HG03159 (cell line): ENCODE measurements at regions not wholly inside any gene's neighbourhood (a gene's known extent, or its start where the extent isn't known, plus 50 kb on each side); places are given as distances from the start of the nearest gene placed in this dataset.
A peak's percentile ranks its signal among the peaks of the same experiment; 100 is the strongest.
"Not testable (repeated sequence)": the region's sequence is repeated elsewhere in the genome, so short reads cannot be mapped to it uniquely, and the experiment has no call there.

ENCODE experiments used
- ATAC-seq: cut with Tn5 transposase; IDR thresholded peaks from one replicate; pipeline ENCODE4 v1.9.1; 2021; ENCODE audit warnings: mild to moderate bottlenecking, moderate library complexity; ENCODE audit not compliant: unreplicated experiment

DNA sequence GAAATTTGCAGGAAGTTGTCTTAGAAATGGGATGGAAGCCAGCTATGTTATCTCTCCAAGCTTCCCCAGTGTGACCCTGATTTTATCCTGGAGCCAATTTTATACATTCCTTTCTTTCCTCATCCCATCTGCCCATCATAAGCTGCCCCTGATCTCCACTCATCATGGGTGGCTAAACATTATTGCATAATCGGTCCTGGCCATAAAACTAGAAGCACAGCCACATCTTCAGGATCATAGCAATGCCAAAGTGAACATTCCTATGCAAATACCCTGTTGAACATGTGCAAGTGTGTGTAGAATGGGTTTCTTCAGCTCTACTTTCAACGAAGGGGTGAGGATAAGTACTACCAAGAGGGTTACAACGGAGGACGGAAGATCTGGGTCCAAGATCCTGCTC lies 50.6 kb upstream of the COG2 start:
- no peak for ATAC-seq

DNA sequence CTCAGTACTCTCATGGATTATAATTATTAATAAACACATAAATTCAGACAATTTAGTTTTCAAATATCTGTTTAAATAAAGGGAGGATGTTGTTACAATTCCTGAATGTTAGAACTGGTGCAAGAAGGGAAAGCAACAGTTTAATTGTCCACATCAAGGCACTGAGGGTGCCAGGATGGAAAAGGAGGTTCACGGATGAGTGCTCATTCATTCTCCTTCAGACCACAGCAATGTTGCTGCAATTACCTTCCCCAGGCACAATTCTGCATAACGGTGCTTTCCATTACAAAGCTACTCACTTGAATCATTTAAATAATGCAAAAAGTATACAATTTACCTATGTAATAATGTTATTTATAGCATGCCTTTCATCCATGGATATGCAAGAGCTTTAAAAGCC lies 52.3 kb upstream of the COG2 start:
- ATAC-seq, result no peak

DNA sequence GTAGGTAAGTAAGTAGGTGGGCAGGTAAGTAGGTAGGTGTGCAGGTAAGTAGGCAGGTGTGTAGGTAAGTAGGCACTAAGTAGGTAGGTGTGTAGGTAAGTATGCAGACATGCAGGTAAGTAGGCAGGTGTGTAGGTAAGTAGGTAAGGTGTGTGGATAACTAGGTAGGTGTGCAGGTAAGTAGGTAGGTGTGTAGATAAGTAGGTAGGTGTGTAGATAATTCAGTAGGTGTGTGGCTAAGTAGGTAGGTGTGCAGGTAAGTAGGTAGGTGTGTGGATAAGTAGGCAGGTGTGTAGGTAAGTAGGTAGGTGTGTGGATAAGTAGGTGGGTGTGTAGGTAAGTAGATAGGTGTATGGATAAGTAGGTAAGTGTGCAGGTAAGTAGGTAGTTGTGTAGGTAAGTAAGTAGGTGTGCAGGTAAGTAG lies 53.9 kb upstream of the COG2 start:
- no peak for ATAC-seq

DNA sequence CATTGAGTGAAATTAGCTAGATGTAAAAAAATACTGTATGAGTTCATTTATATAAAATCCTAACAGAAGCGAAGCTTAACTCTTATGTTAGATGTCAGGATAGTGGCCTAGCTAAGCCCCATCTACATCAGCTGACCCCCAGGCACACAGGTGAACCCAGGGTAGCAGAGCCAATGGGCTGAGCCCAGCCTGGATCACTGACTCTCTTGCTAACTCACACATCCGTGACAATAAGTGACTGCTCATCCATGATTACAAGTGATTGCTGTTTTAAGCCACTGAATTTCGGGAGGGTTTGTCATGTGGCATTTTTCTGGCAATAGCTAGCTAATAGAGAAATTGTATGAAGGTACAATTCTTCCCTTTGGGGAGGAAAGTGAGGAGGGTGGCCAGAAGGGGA lies 55.2 kb upstream of the COG2 start:
- ATAC-seq, result no peak

DNA sequence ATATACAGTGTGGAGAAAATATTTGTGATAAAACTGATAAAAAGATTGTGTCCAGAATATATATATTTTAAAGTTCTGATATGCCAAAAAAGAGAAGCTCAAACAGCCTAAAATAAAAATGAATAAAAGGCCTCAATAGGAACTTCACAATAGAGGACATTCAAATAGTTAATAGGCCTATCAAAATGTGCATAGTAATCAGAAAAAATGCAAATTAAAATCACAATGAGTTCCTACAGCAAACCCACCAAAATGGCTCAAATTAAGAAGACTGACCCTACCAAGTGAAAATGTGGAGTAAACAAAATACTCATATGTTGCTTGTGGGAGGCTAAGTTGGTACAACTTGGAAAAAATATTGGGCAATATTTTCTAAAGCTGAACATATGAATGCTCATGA lies 57.6 kb upstream of the COG2 start:
- no peak for ATAC-seq

DNA sequence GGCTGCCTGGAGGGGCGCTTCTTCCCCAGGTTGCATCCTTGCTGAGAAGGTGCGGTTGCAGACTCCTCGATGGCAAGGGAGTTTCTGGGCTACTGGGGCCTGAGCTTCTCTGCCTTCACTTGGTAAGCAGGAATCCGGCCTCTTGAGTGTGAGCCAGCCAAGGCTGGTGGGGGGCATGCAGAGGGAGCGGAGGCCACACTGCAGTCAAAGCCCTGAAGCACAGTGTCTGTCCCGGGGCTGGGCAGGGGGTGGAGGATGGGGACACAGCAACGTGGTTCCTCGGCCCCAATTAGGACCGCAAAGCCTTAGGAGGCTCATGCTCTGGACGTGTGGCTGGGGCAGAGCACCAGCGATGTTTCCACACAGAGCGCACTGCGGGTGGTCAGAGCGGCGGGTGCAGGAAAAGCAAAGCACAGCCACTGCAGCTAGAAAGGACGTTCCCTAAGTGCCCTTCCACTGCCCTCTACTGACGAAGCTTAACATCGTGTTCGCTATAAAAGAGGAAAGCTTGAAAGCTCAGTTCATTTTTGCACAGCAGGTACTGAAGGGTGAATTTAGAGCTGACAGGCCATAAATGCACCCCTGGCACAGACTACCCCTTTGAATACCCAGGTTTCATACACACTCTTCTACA lies 60.7 kb upstream of the COG2 start:
- ATAC-seq, result no peak

DNA sequence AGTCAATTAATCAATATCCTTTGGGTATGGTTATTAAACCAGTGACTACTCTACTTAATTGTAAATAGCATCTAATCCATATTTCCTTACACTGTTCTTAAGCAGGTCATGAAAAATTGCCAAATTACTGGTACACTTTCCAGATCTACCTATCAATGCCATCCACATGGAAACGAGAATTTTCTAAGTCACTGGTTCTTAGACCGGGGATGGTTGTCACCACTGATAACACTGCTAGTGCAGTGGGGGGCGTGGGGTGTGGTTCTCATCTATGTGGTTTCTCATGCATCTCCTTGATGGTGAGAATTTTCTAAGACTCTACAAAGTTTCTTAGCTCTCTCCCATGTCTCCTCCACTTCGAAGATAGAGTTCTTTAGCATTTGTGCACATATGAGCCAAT lies 63.7 kb upstream of the COG2 start:
- no peak for ATAC-seq

DNA sequence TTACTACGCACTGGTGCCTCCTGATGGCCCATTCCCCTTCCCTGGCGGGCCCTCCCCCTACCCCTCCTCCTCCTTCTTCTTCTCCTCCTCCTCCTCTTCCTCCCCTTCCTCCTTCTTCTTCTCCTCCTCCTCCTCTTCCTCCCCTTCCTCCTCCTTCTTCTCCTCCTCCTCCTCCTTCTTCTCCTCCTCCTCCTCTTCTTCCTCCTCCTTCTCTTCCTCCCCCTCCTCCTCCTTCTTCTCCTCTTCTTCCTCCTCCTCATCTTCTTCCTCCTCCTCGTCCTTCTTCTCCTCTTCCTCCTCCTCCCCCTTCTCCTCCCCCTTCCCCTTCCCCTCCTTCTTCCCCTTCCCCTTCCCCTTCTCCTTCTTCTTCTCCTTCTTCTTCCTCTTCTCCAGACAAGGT lies 64.7 kb upstream of the COG2 start:
- no peak for ATAC-seq

DNA sequence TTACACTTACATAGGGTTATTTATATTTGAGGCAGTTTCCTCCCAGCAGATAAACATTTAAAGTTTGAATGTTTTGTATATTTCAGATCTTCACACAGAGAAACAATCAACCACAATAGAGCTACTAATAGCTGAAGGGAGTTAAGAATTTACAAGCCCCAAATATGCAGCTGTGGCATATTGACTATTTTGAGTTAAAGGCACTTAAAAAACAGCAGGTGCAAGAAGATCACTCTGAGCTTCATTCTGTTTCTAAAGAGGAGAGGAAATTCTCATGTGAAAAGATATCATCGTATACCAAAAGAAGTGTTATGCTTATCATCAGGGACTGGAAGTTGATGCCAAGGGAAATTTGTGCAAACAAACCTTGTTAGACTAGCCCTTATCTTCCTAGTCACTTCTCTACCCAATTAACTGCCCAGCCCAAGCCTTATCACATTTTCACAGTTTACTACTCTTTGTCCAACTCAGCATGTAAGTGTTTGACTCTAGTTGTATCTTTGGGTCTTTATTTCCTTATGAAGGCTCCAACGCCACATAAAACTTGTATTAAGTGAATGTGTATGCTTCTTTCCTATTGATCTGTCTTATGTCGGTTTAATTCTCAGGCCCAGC lies 66.3 kb upstream of the COG2 start:
- ATAC-seq, result no peak

DNA sequence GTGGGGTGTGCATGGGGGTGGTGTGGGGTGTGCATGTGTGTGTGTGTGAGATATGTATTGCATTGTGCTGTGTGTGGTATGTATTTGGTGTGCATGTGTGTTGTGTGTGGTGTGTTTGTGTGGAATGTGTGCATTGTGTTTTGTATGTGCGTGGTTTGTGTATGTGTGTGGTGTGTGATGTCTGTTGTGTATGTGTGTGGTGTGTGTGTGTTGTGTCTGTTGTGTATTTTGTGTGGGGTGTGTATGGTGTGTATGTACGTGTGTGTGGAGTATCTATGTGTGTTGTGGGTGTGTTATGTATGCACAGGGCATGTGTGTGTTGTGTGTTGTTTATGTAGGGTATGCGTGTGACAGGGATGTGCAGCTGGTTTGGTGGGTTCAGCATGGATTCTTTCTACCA lies 67.8 kb upstream of the COG2 start:
- no peak for ATAC-seq

DNA sequence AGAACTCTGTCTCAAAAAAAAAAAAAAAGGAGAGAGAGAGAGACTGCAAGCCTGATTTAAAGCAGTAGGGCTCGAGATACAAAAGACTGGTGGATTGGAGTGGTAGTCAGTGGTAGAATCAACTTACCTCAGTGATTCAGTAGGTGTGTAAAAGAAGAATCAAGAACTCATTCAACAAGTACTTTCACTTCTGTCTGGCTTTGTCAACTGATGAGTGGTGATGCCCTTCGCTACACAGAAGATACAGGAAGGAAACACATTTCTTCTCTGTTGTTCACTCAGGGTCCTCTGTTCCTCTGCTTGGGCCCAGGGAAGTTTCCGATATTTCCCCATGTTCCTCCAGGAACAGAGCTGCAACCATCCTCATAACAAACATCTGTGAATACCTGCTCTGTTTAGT lies 68.6 kb upstream of the COG2 start:
- no peak for ATAC-seq

DNA sequence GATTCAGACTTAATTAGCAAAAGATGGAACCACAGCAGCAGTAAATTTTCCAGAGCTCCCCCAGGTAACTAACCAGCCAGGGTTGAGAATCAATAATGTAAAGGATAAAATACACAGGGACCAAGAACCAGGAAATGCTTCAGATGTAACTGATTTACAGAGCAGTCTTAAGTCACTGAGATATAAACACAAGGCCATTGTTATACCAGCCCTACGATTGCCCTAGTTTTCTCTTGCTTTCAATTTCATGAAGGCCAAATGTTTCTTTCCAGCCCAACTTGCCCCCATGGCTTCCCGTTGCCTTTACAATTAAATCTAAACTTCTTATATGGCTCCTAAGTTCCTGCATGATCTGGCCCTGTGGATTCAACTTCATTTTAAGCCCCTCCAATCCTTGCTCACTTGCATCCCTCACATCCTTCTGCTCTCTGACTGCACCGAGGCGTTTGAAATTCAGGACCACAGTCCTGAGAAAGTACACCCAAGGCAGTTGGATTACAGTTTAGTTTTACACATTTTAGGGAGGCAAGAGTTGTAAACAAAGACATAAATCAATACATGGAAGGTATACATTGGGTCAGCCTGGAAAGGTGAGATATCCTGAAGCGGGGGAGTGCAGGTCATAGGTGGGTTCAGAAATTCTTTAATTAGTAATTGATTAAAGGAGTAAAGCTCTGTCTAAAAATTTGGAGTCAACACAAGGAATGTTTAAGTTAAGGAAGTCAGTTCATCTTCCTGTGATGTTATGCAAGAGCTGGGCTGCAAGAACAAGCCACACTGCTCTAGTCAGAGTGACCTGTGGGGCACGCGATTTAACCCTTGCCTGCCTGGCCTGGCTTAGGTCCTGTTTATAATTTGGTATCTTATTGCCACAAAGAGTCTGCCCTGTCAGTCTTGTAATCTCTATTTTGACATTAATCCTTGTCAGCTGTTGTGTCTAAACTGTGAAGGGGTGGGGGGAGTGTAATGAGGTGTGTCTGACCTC lies 69.9 kb upstream of the COG2 start:
- no peak for ATAC-seq

DNA sequence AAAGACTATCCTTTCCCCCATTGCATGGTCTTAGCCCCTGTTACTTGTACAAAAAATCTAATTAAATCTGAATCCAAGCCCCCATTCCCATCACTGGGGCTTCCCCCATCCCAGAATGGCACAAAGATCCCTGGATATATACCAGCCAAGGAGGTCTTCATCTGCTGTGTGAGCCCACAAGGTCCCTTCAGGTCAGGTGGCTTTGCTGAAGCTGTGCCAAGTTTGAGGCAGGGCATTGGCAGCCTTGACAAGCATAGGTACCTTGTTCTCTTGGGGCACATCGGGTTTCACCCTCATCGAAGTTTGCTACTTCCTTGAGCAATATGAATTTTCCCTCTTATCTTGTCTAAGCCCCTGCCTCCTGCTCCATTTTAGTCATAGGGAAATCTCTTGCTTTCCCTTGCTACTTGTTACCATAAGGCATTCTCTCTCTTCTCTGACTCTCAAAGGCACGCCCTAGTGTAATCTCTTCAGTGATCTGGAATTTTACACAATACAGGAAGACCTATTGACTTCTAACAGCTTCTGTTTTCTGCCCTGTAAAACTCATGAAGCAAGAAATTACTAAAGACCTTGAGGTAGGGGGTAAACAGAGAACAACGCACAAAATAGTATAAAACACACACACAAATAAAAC lies 71.4 kb upstream of the COG2 start:
- ATAC-seq, result no peak

DNA sequence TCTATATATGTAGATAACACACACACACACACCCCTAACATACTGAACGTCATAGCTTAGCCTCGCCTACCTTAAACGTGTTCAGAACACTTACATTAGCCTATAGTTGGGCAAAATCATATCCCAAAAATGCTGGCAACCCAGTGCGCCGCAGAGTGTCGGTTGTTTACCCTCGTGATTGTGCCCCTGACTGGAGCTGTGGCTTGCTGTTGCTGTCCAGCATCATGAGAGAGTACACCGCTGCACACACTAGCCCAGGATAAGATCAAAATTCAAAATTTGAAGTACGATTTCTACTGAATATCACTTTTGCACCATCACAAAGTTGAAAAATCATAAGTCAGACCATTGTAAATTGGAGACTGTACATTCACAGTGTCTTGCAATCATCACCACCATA lies 73.1 kb upstream of the COG2 start:
- no peak for ATAC-seq

DNA sequence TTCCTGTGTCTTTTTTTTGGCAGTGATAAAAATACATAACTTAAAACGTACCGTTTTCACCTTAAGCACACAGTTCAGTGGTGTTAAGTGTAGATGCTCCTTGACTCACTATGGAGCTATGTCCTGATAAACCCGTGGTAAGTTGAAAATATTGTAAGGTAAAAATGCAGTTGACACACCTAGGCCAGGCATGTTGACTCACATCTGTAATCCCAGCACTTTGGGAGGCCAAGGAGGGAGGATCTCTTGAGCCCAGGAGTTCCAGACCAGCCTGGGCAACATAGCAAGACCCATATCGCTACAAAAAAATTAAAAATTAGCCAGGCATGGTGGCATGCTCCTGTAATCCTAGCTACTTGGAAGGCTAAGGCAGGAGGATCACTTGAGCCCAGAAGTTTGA lies 73.6 kb upstream of the COG2 start:
- ATAC-seq, result no peak

DNA sequence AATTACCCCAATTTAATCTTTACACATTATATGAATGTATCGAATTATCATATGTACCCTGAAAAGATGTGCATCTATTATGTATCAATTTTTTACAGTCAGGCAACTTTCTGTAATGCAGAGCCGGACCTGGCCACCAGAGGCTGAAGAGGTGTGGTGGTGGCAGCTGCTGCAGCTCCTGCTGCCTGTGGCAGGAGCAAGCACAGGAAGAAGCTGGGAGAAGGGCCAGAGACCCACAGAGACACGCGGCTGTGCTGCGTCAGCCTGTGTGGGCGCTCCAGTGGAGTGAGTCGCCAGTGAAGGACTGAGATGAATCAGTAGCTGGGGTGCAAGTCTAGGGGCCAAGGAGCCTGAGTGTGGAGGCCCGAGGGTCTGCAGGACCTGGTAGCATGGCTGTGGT lies 74.3 kb upstream of the COG2 start:
- peak; percentile 49 for ATAC-seq

DNA sequence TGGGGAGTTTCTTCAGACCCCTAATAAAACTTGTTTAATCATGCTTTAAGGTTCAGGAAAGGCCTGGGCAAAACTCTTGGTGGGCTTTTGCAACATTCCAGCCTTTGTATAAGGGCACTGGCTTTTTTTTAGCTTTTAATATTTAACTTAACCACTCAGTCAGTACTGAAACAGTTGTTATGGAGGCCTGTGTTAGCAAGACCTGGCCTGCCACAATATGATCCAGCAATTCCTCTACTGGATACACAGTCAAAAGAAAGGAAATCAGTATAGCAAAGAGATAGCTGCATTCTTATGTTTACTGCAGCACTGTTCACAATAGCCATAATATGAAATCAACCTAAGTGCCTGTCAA lies 75.1 kb upstream of the COG2 start:
- no peak for ATAC-seq

DNA sequence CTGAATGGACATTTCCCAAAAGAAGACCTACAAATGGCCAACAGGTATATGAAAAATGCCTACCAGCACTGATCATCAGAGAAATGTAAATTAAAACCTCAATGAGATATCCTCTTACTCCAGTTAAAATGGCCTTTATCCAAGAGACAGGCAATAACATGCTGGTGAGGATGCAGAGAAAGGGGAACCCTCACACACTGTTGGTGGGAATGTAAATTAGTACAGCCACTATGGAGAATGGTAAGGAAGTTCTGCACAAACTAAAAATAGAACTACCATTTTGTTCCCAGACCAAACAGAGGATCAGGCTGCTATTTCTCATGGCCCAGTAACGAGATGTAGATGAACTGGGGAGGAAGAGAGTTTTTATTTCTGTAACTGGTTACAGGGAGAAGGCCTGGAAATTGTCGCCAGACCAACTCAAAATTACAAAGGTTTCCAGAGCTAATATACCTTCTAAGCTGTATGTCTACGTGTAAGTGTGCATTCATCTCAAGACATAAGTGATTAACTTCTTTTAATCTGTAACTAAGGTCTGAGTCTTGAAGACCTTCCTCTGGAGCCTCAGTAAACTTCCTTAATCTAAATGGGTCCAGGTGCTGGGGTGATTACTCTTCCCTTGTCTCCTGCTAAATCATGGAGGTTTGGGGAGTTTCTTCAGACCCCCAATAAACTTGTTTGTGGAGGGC lies 75.6 kb upstream of the COG2 start:
- ATAC-seq, result not testable (repeated sequence)

DNA sequence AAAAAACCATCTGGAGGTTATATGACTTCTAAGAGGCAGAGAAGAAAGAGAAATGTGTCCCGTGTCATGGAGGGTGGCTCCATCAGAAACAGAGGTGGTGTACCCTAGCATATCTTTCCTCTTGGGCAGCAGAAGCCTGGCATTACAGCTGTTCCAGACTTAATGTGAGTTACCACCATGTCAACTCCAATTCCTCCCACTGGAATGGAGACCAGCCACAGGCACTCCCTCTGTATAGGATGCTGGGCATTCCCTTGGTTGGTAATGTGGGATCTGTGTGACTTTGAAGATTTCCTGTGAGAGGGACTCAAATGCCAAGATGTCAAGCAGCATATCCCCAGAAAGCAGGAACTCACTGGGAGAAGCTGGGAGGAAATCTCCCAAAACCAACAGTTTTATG lies 77.1 kb upstream of the COG2 start:
- ATAC-seq, result no peak

DNA sequence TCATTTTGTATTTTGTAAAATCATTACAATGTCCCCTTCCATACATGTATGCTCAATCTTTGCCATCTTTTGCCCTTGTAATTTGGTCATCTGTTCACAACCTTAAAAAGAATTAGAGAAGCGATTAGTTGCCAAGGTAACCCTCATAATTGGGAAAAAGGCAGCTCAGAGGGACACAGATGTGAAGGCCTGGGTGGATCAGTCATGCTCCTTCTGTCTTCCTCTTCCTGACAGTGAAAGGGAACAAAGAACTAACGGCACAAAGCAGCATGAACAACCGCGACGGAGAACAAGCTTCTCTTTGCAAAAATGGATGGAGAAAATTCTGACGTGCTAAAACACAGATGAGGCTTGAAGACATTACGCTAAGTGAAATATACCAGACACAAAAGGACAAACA lies 78.7 kb upstream of the COG2 start:
- ATAC-seq, result no peak

DNA sequence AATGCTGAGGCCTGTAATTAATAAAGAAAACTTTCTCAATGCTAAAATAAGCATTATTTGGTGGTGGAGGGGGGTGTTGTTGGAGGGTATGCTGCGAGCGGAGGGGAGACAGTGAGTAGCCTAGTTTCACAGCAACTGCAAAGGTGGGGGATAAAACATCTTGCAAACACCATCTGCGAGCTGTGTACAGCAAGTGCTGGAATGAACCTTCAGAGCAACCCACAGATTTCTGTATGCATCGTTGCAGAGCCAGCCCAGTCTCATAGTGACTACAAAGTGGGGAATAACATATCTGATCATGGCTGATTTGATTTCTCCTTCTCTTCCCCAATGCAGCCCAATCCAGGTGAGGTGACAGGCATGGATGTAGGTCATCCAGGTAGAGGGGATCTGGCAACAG lies 80.7 kb upstream of the COG2 start:
- no peak for ATAC-seq
